ENCODE measurements at regions not wholly inside any gene's neighbourhood (a gene's known extent, or its start where the extent isn't known, plus 50 kb on each side); places are given as distances from the start of the nearest gene placed in this dataset.

DNA sequence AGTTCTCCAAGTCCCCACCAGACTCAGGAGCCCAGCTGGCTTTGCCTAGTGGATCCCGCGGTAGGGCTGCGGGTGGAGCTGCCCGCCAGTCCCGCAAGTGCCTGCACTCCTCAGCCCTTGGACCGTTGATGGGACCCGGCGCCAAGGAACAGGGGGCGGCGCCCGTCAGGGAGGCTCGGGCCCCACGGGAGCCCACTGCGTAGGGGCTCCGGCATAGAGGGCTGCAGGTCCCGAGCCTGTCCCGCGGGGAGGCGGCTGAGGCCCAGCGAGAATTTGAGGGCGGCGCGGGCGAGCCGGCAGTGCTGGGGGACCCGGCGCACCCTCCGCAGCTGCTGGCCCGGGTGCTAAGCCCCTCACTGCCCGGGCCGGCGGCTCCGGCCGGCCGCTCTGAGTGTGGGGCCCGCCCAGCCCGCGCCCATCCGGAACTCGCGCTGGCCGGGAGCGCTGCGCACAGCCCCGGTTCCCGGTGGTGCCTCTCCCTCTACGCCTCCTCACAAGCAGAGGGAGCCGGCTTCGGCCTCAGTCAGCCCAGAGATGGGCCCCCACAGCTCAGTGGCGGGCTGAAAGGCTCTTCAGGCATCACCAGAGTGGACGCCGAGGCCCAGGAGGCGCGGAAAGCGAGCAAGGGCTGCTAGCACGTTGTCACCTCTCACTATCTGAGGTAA, 452.4 kb upstream of the LRFN5 start:
- TF ChIP-seq CTCF (IDR thresholded peaks at IDR 0.05) = no peak
- TF ChIP-seq EP300 (IDR thresholded peaks at IDR 0.05) = no peak
